Panc1 (cell line): ENCODE measurements at regions not wholly inside any gene's neighbourhood (a gene's known extent, or its start where the extent isn't known, plus 50 kb on each side); places are given as distances from the start of the nearest gene placed in this dataset.

ENCODE experiments used
- ATAC-seq: fragments of 200-7000 bp; cut with Tn5 transposase; 2 replicates; pipeline ENCODE4 v1.9.1; 2020; ENCODE audit warnings: mild to moderate bottlenecking, moderate library complexity
- BruUV-seq: library from RNA; stranded (reverse); fragments of 400-500 nt; replicated peaks from 2 replicates; lab custom pipeline; 2021; lab: Mats Ljungman, UMichigan
- CTCF ChIA-PET: fragments of 300-600 bp; sonication (Branson Sonifier 250); formaldehyde crosslinking; loops from one replicate; lab custom pipeline; 2022; ENCODE audit warnings: antibody characterized with exemption; lab: Charles Lee
- POLR2A ChIA-PET: fragments of 300-600 bp; sonication (Branson Sonifier 250); formaldehyde crosslinking; loops from one replicate; lab custom pipeline; 2022; ENCODE audit warnings: antibody characterized with exemption; lab: Charles Lee
- DNase-seq: peaks from one replicate; pipeline ENCODE4 v3.0.0-alpha.2; 2010; ENCODE audit warnings: low read depth, low spot score
- H3K27ac ChIP-seq: 2 replicates; pipeline ENCODE4 v1.5.1; 2011; ENCODE audit warnings: mild to moderate bottlenecking, low read length, inconsistent platforms
- H3K27me3 ChIP-seq: fragments of 200-500 bp; sonication (Bioruptor generic); 2 replicates; pipeline ENCODE4 v1.6.0; 2014; ENCODE audit warnings: low read length, inconsistent platforms; ENCODE audit not compliant: control insufficient read depth, insufficient read depth
- H3K36me3 ChIP-seq: fragments of 200-500 bp; sonication (Bioruptor generic); 2 replicates; pipeline ENCODE4 v1.5.1; 2014; ENCODE audit warnings: inconsistent platforms, mild to moderate bottlenecking, low read length, moderate library complexity; ENCODE audit not compliant: control insufficient read depth, insufficient read depth
- H3K4me1 ChIP-seq: 2 replicates; pipeline ENCODE4 v1.5.1; 2011; ENCODE audit warnings: inconsistent platforms, mild to moderate bottlenecking, low read length, moderate library complexity; ENCODE audit not compliant: control insufficient read depth, insufficient read depth
- H3K4me3 ChIP-seq, 2 experiments: 2 replicates each; pipeline ENCODE4 v1.5.1; 2011 to 2012; ENCODE audit warnings: low read depth in 2 of 2, low read length in 2 of 2, mild to moderate bottlenecking in 2 of 2, inconsistent platforms in 1 of 2, moderate library complexity in 1 of 2
- H3K9me3 ChIP-seq: fragments of 200-500 bp; sonication (Bioruptor generic); 2 replicates; pipeline ENCODE4 v1.5.1; 2014; ENCODE audit warnings: low read depth, mild to moderate bottlenecking, inconsistent platforms, low read length, moderate library complexity; ENCODE audit not compliant: control insufficient read depth, insufficient read depth
- CTCF ChIP-seq: fragments of 450-650 bp; IDR thresholded peaks from 2 replicates; pipeline ENCODE4 v1.5.1; 2017; ENCODE audit warnings: mild to moderate bottlenecking
- POLR2AphosphoS5 ChIP-seq: IDR thresholded peaks from 2 replicates; pipeline ENCODE4 v1.6.1; 2012; ENCODE audit warnings: mild to moderate bottlenecking, low read depth, low read length, moderate library complexity
- REST ChIP-seq, 2 experiments: IDR thresholded peaks; 2 replicates each; pipeline ENCODE4 v1.6.1; 2011 to 2012; ENCODE audit warnings: low read depth in 2 of 2, control low read depth in 1 of 2, low read length in 1 of 2, mild to moderate bottlenecking in 1 of 2, moderate library complexity in 1 of 2; ENCODE audit not compliant: insufficient read depth in 1 of 2
- SIN3A ChIP-seq: IDR thresholded peaks from 2 replicates; pipeline ENCODE4 v1.6.1; 2012; ENCODE audit warnings: low read depth, mild to moderate bottlenecking, low read length, moderate library complexity, borderline replicate concordance; ENCODE audit not compliant: insufficient read depth
- TCF7L2 ChIP-seq: IDR thresholded peaks from 2 replicates; pipeline ENCODE4 v1.6.1; 2011; ENCODE audit warnings: mild to moderate bottlenecking, low read depth, low read length, inconsistent platforms
- in situ Hi-C: cut with HindIII; loops from 2 replicates; pipeline ENCODE4 v1.10.0; 2016; ENCODE audit warnings: low sequenced_read_pairs, low pct_unique_long_range_greater_than_20kb
- intact Hi-C: fragments of 100-400 bp; cut with micrococcal nuclease; formaldehyde crosslinking; loops from one replicate; pipeline ENCODE4 v1.10.0; 2022; ENCODE audit not compliant: unreplicated experiment

- intact Hi-C loops = no loop called here
- CTCF ChIA-PET = no interaction called here
- no peak overlapping the region for H3K4me3 ChIP-seq
These were observed 88.3 kb upstream of the DAAM1 start for GRCh38 chr14:59100205-59100604.

GRCh38 chr14:59101476-59101875 lies 87.0 kb upstream of the DAAM1 start:
- in situ Hi-C loops = no loop called here
- POLR2A ChIA-PET = no interaction called here
- Histone ChIP-seq H3K36me3 (no peaks in the 10 kb centered on the region), H3K27ac (no peak overlapping the region), H3K27me3 (no peaks in the 10 kb centered on the region; the same call in 1 of the 2 replicates), H3K4me3 (no peak overlapping the region), H3K4me1 (no peaks in the 10 kb centered on the region), H3K9me3 (no peaks in the 10 kb centered on the region)
- intact Hi-C loops = no loop called here
- DNase-seq (no peak), ATAC-seq (no peak)
- TF ChIP-seq POLR2AphosphoS5 (no peak), REST (IDR thresholded peaks at IDR 0.05; ENCODE audit: insufficient read depth in 1 of 2, low read depth in 2 of 2, low read length in 1 of 2) (no peak), SIN3A (no peak), TCF7L2 (no peak), CTCF (no peak)
- CTCF ChIA-PET = interaction anchor here (0.6 kb wide), 1 partner anchor 112 kb away, joined by 4 read pairs; no protein-coding TSS in a partner anchor
- no TSS peak for BruUV-seq

More at GRCh38 chr14:59100205-59100604, 88.3 kb upstream of the DAAM1 start:
- no TSS peak for BruUV-seq
- Histone ChIP-seq H3K27ac (no peak overlapping the region), H3K36me3 (no peaks in the 10 kb centered on the region), H3K27me3 (no peaks in the 10 kb centered on the region; the same call in 1 of the 2 replicates), H3K9me3 (no peaks in the 10 kb centered on the region), H3K4me1 (no peaks in the 10 kb centered on the region)
- TF ChIP-seq SIN3A = no peak
- no peak for TF ChIP-seq REST (IDR thresholded peaks at IDR 0.05; ENCODE audit: insufficient read depth in 1 of 2, low read depth in 2 of 2, low read length in 1 of 2)
- TF ChIP-seq POLR2AphosphoS5 = no peak
- no peak for TF ChIP-seq CTCF
- no peak for TF ChIP-seq TCF7L2
- DNase-seq (no peak), ATAC-seq (no peak)
- POLR2A ChIA-PET = no interaction called here
- in situ Hi-C loops = no loop called here
